ENCODE measurements at regions not wholly inside any gene's neighbourhood (a gene's known extent, or its start where the extent isn't known, plus 50 kb on each side); places are given as distances from the start of the nearest gene placed in this dataset.

- Histone ChIP-seq H3K4me1 (ENCODE audit: control insufficient read depth in 3 of 3, insufficient read depth in 2 of 3, low read depth in 1 of 3, low read length in 2 of 3) (no peaks in the 10 kb centered on the region), H3K27me3 (ENCODE audit: control insufficient read depth in 3 of 3, insufficient read depth in 3 of 3, low read length in 3 of 3) (no peaks in the 10 kb centered on the region), H3K9me3 (ENCODE audit: control insufficient read depth in 2 of 2, insufficient read depth in 1 of 2, low read depth in 1 of 2, low read length in 1 of 2) (no peaks in the 10 kb centered on the region), H3K36me3 (ENCODE audit: control insufficient read depth in 3 of 3, insufficient read depth in 2 of 3, low read depth in 1 of 3, low read length in 3 of 3) (no peaks in the 10 kb centered on the region), H3K27ac (ENCODE audit: low read depth in 1 of 3, low read length in 2 of 3) (no peak overlapping the region), H3K4me3 (ENCODE audit: low read depth in 1 of 3, low read length in 3 of 3) (no peak overlapping the region)
- DNase-seq (no peak), FAIRE-seq (no peak)
- WGBS, 3 donors = 39 to 73% (median 63%) methylated on average over 1 of the region's 1 CpG
These were observed 50.9 kb upstream of the ATXN3L start for GRCh38 chrX:13370713-13371112.

Measured in small intestine (tissue), 7 donors.